ENCODE measurements at regions not wholly inside any gene's neighbourhood (a gene's known extent, or its start where the extent isn't known, plus 50 kb on each side); places are given as distances from the start of the nearest gene placed in this dataset.
"Not testable (repeated sequence)": the region's sequence is repeated elsewhere in the genome, so short reads cannot be mapped to it uniquely, and the experiment has no call there.

DNA sequence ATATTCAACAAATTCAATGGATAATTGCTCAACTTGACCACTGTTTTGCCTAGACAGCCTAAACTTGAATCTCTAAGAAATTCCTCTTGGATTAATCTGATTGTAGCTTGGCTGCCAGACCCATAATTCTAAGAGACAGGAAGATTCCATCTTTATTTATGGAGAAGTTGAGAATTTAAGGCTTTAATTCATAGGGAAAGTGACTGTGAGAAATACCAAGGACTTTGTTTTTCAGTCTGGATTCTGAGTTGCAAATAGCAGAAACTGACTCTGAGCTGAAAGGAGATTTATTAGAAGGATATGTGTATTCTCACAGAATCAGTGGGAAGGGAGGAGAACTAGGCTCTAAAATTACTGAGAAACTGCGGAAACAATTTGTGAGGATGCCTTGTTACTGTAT lies 195.7 kb downstream of the OXSM start:
- in situ Hi-C loops (cut with MboI; ENCODE audit: low sequenced_read_pairs), result no loop called here
- H3K27me3 ChIP-seq (ENCODE audit: low read depth), result no peaks in the 10 kb centered on the region

DNA sequence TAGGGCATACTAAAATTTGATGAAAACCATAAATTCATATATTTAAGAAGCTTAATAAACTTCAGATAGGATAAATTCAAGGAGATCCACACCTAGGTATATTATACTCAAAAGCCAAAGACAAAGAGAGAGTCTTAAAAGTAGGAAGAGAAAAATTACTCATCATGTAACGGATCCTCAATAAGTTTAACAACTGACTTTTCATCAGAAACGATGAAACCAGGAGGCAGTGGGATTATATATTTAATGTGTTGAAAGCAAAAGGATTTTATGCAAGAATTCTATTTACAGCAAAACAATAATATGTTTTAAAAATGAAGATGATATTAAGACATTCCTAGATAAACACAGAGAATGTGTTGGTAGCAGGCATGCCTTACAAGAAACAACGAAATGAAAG lies 202.7 kb downstream of the OXSM start:
- Histone ChIP-seq H3K4me1 (no peaks in the 10 kb centered on the region), H3K4me3 (no peak overlapping the region), H3K36me3 (replicated peaks) (no peaks in the 10 kb centered on the region), H3K27me3 (ENCODE audit: low read depth) (no peaks in the 10 kb centered on the region), H3K9me3 (no peaks in the 10 kb centered on the region)
- in situ Hi-C loops (cut with MboI; ENCODE audit: low sequenced_read_pairs), result no loop called here
- no peak for DNase-seq (ENCODE audit: low spot score in 2 of 2)

More for the DNA sequence above, 195.7 kb downstream of the OXSM start:
- Histone ChIP-seq H3K4me1 (no peaks in the 10 kb centered on the region), H3K4me3 (no peak overlapping the region), H3K9me3 (no peaks in the 10 kb centered on the region), H3K36me3 (replicated peaks) (no peaks in the 10 kb centered on the region)
- DNase-seq (ENCODE audit: low spot score in 2 of 2), result no peak

DNA sequence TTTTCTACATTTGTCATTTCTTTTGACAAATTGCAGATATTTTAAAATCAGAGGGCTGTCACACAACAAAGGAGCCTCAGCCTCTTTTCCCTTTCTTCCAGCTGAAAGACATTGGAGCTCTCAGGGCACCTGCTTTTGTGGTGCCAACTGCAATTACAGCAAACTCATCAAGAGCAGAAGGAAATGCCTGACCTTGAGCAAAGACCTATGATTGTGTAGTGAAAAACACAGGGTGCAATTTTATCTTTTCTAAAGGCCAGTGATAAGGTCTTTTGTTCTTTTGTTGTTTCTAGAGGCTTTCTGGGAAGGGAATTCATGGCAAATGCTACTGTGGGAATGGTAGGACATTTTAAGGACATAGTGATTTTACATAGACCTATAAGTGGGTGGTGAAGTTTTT lies 214.3 kb downstream of the OXSM start:
- no peaks in the 10 kb centered on the region for H3K36me3 ChIP-seq (replicated peaks)
- DNase-seq (ENCODE audit: low spot score in 2 of 2), result no peak
- in situ Hi-C loops (cut with MboI; ENCODE audit: low sequenced_read_pairs), result no loop called here
- no peaks in the 10 kb centered on the region for H3K27me3 ChIP-seq (ENCODE audit: low read depth)
- H3K4me1 ChIP-seq, result no peaks in the 10 kb centered on the region
- H3K9me3 ChIP-seq, result no peaks in the 10 kb centered on the region
- no peak overlapping the region for H3K4me3 ChIP-seq

DNA sequence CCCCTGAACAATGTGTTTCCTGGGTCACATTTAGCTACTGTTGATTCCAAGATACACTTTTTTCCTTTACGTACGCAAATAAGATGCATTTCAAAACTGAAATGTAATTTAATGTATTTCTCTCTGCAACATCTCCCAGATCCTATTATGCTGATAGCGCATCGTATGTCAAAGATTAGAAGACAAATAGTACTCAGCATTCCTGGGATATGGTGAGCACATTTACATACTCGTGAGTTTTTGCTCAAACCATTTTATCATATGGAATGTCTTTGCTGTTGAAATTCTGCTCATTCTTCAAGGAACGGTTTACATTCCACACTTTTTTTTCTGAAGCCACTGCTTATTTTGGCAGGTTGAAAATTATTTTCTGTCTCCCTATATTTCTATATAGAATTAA lies 221.4 kb downstream of the OXSM start:
- no peak for DNase-seq (ENCODE audit: low spot score in 2 of 2)
- Histone ChIP-seq H3K4me3 (no peak overlapping the region), H3K27me3 (ENCODE audit: low read depth) (no peaks in the 10 kb centered on the region), H3K36me3 (replicated peaks) (no peaks in the 10 kb centered on the region), H3K9me3 (no peaks in the 10 kb centered on the region), H3K4me1 (no peaks in the 10 kb centered on the region)
- in situ Hi-C loops (cut with MboI; ENCODE audit: low sequenced_read_pairs), result no loop called here

DNA sequence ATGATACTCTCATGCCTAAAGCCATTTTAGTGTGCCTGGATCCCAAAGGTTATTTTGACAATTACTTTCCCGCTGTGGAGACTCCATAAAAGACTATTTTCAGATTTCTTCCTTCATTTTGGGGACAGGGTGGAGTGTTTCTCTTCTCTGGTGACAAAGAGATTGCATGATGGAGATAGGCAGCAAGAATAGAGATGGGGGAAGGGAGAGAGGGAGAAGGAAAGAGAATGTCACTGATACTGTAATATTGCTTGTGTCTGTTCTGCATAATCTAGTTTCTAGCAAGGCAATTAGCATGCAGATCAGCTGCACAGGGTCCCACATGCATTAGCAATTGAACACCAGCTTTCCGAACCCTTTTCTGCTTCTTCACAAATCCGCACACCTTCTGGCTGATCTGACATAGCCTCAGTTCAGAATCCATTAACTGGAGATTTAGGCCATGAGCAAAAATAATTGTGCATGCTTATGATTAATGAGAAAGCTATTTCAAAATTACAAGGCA lies 222.4 kb downstream of the OXSM start:
- Histone ChIP-seq H3K36me3 (replicated peaks) (no peaks in the 10 kb centered on the region), H3K27me3 (ENCODE audit: low read depth) (no peaks in the 10 kb centered on the region), H3K4me1 (no peaks in the 10 kb centered on the region), H3K9me3 (no peaks in the 10 kb centered on the region), H3K4me3 (no peak overlapping the region)
- DNase-seq (ENCODE audit: low spot score in 2 of 2), result no peak
- in situ Hi-C loops (cut with MboI; ENCODE audit: low sequenced_read_pairs), result no loop called here

DNA sequence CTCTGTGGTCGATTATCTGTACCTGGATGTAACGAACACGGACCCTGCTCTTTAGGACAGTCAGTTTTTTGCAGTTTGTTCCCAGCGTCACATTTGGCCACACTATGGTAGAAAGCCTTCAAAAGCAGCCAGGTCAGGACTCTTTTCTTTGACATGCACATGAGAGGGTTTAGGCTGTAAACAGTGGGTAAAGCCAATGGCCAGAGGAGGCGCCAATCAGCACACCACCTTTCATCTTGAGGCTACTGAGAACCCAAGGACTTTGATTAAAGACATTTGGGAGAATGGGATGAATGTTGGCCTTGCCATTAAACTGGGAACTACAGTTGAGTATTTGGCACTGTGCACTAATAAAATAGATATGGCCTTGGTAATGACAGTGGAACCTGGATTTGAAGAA lies 225.9 kb downstream of the OXSM start:
- DNase-seq (ENCODE audit: low spot score in 2 of 2), result peak in 1 of 2 experiments; percentile 9
- H3K36me3 ChIP-seq (replicated peaks), result no peaks in the 10 kb centered on the region
- no peaks in the 10 kb centered on the region for H3K9me3 ChIP-seq
- in situ Hi-C loops (cut with MboI; ENCODE audit: low sequenced_read_pairs), result no loop called here
- H3K4me3 ChIP-seq, result no peak overlapping the region
- H3K4me1 ChIP-seq, result no peaks in the 10 kb centered on the region
- H3K27me3 ChIP-seq (ENCODE audit: low read depth), result no peaks in the 10 kb centered on the region

DNA sequence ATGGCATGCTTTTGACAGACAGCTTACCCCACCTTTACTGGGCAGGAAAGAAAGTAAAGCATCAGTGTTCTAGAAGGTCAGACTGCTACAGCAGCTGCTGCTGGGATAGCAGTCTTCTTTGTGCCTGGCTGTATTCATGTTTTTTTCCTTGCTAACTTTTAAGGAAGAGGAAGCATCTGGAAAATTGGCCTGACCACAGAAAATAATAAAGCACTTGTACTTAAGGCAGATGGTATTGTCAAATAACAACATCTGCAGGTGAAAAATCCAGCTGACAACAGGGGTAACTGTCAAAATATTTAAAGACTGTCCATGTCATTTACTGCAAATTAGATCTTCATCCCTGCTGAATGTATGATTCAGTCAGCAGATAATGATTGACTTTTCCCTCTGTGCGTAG lies 229.0 kb downstream of the OXSM start:
- in situ Hi-C loops (cut with MboI; ENCODE audit: low sequenced_read_pairs), result no loop called here
- H3K9me3 ChIP-seq, result no peaks in the 10 kb centered on the region
- no peaks in the 10 kb centered on the region for H3K4me1 ChIP-seq
- no peak for DNase-seq (ENCODE audit: low spot score in 2 of 2)
- no peaks in the 10 kb centered on the region for H3K36me3 ChIP-seq (replicated peaks)
- H3K4me3 ChIP-seq, result no peak overlapping the region
- no peaks in the 10 kb centered on the region for H3K27me3 ChIP-seq (ENCODE audit: low read depth)

DNA sequence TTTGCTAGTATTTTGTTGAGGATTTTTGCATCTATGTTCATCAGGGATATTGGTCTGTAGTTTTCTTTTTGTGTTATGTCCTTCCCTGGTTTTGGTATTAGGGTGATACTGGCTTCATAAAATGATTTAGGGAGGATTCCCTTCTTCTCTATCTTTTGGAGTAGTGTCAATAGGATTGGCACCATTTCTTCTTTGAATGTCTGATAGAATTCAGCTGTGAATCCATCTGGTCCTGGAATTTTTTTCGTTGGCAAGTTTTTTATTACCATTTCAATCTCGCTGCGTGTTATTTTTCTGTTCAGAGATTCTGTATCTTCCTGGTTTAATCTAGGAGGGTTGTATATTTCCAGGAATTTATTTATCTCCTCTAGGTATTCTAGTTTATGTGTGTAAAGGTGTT lies 234.3 kb downstream of the OXSM start:
- H3K4me1 ChIP-seq; H3K36me3 ChIP-seq (replicated peaks); H3K9me3 ChIP-seq; in situ Hi-C loops (cut with MboI; ENCODE audit: low sequenced_read_pairs); H3K4me3 ChIP-seq; DNase-seq (ENCODE audit: low spot score in 2 of 2); H3K27me3 ChIP-seq (ENCODE audit: low read depth): not testable (repeated sequence)

DNA sequence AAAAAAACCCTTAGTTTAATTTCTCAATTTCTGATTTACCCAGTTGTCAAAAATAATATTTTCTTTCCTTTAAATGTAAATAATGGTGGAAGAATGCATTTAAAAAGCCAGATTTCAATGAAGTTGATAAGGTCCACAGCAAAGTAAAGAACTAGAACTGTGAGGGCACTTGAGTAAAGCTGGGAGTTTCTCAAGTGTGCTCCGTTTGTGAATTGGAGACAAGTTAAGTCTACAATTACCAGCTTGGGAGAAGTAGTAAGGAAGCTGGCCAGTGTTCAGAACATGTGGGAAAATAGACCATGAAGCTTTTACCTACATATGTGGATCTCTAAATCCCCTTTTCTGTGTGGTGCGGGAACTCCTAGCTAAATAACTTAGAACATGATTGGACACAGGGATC lies 239.4 kb downstream of the OXSM start:
- H3K4me1 ChIP-seq, result no peaks in the 10 kb centered on the region
- H3K27me3 ChIP-seq (ENCODE audit: low read depth), result no peaks in the 10 kb centered on the region; the same call in 1 of the 2 replicates
- H3K4me3 ChIP-seq, result no peak overlapping the region
- H3K9me3 ChIP-seq, result no peaks in the 10 kb centered on the region
- in situ Hi-C loops (cut with MboI; ENCODE audit: low sequenced_read_pairs), result no loop called here
- no peaks in the 10 kb centered on the region for H3K36me3 ChIP-seq (replicated peaks)
- no peak for DNase-seq (ENCODE audit: low spot score in 2 of 2)

DNA sequence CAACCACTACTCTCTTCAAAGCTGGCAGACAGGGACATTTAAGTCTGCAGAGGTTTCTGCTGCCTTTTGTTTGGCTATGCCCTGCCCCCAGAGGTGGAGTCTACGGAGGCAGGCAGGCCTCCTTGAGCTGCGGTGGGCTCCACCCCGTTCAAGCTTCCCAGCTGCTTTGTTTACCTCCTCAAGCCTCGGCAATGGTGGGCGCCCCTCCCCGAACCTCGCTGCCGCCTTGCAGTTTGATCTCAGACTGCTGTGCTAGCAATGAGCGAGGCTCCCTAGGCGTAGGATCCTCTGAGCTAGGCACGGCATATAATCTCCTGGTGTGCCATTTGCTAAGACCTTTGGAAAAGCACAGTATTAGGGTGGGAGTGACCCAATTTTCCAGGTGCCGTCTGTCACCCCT lies 252.2 kb downstream of the OXSM start:
- H3K4me1 ChIP-seq; H3K4me3 ChIP-seq; H3K27me3 ChIP-seq (ENCODE audit: low read depth); H3K36me3 ChIP-seq (replicated peaks); DNase-seq (ENCODE audit: low spot score in 2 of 2); in situ Hi-C loops (cut with MboI; ENCODE audit: low sequenced_read_pairs); H3K9me3 ChIP-seq: not testable (repeated sequence)

DNA sequence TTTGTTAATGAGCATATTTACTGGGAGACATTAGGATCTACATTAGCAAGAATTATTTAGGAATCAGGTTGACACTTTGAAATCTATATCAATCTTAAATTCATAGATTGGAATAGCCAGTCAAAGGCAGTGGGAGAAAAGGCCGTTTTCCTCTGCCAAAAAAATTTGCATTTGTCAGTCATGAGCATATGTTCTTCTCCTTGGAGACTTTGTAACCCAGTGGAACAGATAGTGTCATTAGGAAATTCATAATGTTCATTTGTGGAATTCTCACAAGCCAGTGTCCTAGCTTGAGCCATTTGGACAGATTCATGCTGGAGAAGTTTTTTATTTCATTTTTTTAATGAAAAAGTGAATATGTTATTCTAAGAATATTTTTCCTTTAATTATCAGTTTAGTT lies 260.1 kb downstream of the OXSM start:
- Histone ChIP-seq H3K4me3 (no peak overlapping the region), H3K36me3 (replicated peaks) (no peaks in the 10 kb centered on the region), H3K4me1 (no peaks in the 10 kb centered on the region), H3K9me3 (no peaks in the 10 kb centered on the region), H3K27me3 (ENCODE audit: low read depth) (no peaks in the 10 kb centered on the region)
- no peak for DNase-seq (ENCODE audit: low spot score in 2 of 2)
- in situ Hi-C loops (cut with MboI; ENCODE audit: low sequenced_read_pairs), result no loop called here

DNA sequence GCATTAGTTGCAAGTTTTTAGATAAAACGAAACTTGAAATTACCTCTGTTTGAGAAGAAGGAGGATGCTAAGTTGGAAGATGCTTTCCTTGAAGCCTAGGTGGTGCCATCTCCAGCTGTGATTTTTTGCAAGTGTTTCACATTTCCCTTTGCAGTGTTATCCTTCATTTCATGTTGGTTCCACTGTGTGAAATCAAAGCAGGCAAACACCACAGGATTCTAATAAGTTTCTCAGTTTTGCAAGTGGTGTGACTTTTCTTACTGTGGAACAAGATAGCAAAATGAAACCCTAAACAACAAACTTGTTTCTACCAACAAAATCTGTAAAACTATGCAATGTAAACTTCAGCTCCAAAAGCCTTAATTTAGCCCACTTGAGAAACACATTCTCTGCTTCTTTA lies 260.9 kb downstream of the OXSM start:
- DNase-seq (ENCODE audit: low spot score in 2 of 2), result no peak
- Histone ChIP-seq H3K36me3 (replicated peaks) (no peaks in the 10 kb centered on the region), H3K4me3 (no peak overlapping the region), H3K9me3 (no peaks in the 10 kb centered on the region), H3K4me1 (no peaks in the 10 kb centered on the region), H3K27me3 (ENCODE audit: low read depth) (no peaks in the 10 kb centered on the region)
- in situ Hi-C loops (cut with MboI; ENCODE audit: low sequenced_read_pairs), result no loop called here

DNA sequence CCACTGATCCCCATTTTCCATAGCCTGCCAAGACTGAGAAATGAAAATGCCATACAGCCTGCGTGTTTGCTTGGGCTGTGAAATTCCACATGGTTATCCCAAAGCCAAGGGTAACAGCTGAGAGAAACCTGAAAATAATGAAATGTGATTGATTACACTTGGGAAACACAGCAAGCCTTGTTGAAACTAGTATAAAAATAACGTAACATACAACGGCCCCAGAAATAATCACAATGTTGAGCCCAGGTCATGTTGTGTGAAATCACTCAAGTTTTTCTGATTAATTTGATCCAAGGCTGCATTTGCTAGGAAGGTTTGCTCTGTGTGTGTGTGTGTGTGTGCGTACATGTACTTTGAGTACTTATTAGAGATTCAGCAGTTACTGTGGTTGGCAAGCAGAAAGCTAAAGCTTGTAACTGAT lies 269.0 kb downstream of the OXSM start:
- H3K9me3 ChIP-seq, result no peaks in the 10 kb centered on the region
- no peaks in the 10 kb centered on the region for H3K36me3 ChIP-seq (replicated peaks)
- DNase-seq (ENCODE audit: low spot score in 2 of 2), result no peak
- no peak overlapping the region for H3K4me3 ChIP-seq
- no peaks in the 10 kb centered on the region for H3K27me3 ChIP-seq (ENCODE audit: low read depth)
- no peaks in the 10 kb centered on the region for H3K4me1 ChIP-seq
- in situ Hi-C loops (cut with MboI; ENCODE audit: low sequenced_read_pairs), result no loop called here

DNA sequence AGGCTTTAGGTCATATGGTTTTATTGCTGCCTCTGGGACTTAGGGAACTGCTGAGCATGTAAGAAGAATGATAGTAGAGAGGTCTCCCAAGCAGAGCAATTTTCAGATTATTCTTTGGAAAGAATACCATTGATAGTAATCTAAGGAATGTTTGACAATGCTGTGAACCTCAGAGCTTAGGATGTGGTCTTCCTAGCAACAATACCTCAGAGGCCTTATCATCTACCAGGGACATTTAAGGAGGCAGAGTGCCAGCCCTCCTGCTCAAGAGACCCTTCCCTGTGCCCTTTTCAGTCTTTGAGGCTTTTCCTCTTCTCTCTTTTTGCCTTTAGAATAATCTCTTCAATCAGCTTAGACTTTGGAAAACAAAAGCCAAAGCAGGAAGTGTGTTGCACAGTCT lies 272.1 kb downstream of the OXSM start:
- Histone ChIP-seq H3K36me3 (replicated peaks) (no peaks in the 10 kb centered on the region), H3K27me3 (ENCODE audit: low read depth) (no peaks in the 10 kb centered on the region), H3K4me3 (no peak overlapping the region), H3K9me3 (no peaks in the 10 kb centered on the region), H3K4me1 (no peaks in the 10 kb centered on the region)
- DNase-seq (ENCODE audit: low spot score in 2 of 2), result no peak
- in situ Hi-C loops (cut with MboI; ENCODE audit: low sequenced_read_pairs), result no loop called here

DNA sequence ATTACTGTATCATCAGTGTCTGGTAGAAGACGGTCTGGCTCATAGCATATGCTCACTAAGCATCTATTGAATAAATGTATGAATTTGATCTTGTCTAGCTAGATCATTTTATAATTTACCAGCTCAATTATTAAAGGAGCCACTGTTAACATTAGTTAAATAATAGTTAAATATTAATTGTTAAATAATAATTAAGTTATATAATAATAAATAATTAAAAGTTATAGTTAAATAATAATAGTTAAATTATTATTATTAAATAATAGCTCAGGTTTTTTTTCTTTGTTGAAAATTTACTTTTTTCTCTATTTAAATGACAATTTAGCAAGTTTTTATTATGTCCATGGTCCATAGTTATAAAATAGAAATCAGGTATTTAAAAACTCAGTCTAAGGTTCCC lies 274.4 kb downstream of the OXSM start:
- in situ Hi-C loops (cut with MboI; ENCODE audit: low sequenced_read_pairs), result no loop called here
- Histone ChIP-seq H3K9me3 (no peaks in the 10 kb centered on the region), H3K36me3 (replicated peaks) (no peaks in the 10 kb centered on the region), H3K27me3 (ENCODE audit: low read depth) (no peaks in the 10 kb centered on the region), H3K4me1 (no peaks in the 10 kb centered on the region), H3K4me3 (no peak overlapping the region)
- no peak for DNase-seq (ENCODE audit: low spot score in 2 of 2)

Measured in HAP-1 (cell line).